ENCODE measurements at regions not wholly inside any gene's neighbourhood (a gene's known extent, or its start where the extent isn't known, plus 50 kb on each side); places are given as distances from the start of the nearest gene placed in this dataset.
A peak's percentile ranks its signal among the peaks of the same experiment; 100 is the strongest.

DNA sequence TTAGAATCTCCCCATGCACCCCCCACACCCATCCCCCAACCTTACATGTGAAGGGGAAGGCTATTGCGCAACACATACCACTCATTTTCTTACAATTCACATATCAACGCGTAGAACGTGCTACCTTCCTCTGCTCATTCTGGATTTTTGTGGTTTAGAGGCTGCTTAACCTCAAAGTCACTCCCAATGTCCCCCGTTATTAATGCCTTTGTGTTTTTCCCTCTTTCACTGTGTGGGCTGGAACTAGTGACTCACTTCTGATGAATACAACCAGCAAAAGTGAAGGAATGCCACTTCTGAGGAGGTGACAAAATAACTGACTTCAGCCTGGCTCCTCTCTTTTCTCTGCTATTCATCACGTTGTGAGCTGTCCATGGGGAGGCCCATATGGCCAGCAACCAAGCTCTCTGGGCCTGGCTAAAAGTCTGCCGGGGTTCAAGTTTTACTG lies 342.5 kb upstream of the NXPH2 start:
- TF ChIP-seq, protein P1, sequence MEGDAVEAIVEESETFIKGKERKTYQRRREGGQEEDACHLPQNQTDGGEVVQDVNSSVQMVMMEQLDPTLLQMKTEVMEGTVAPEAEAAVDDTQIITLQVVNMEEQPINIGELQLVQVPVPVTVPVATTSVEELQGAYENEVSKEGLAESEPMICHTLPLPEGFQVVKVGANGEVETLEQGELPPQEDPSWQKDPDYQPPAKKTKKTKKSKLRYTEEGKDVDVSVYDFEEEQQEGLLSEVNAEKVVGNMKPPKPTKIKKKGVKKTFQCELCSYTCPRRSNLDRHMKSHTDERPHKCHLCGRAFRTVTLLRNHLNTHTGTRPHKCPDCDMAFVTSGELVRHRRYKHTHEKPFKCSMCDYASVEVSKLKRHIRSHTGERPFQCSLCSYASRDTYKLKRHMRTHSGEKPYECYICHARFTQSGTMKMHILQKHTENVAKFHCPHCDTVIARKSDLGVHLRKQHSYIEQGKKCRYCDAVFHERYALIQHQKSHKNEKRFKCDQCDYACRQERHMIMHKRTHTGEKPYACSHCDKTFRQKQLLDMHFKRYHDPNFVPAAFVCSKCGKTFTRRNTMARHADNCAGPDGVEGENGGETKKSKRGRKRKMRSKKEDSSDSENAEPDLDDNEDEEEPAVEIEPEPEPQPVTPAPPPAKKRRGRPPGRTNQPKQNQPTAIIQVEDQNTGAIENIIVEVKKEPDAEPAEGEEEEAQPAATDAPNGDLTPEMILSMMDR (IDR thresholded peaks at IDR 0.05): no peak
- no peak for TF ChIP-seq REST (IDR thresholded peaks at IDR 0.05; ENCODE audit: insufficient read depth in 1 of 2, low read depth in 2 of 2, low read length in 1 of 2)
- POLR2A ChIA-PET: no interaction called here
- no peaks in the 10 kb centered on the region; the same call in 1 of the 2 replicates for H3K9me3 ChIP-seq (ENCODE audit: control insufficient read depth, insufficient read depth, low read depth, low read length)
- H3K4me1 ChIP-seq (ENCODE audit: control insufficient read depth, insufficient read depth, low read length): no peaks in the 10 kb centered on the region
- H3K4me3 ChIP-seq (ENCODE audit: low read depth in 2 of 2, low read length in 2 of 2): no peak overlapping the region
- CTCF ChIA-PET: no interaction called here
- no peak overlapping the region for H3K27ac ChIP-seq (ENCODE audit: low read length)
- in situ Hi-C loops (cut with HindIII; ENCODE audit: low pct_unique_long_range_greater_than_20kb, low sequenced_read_pairs) (no loop called here), intact Hi-C loops (cut with micrococcal nuclease; ENCODE audit: unreplicated experiment) (no loop called here)
- no peak for ATAC-seq
- no TSS peak for BruUV-seq (replicated peaks)
- no peaks in the 10 kb centered on the region for H3K27me3 ChIP-seq (ENCODE audit: control insufficient read depth, insufficient read depth, low read length)
- peak; percentile 4 for DNase-seq (ENCODE audit: low read depth, low spot score)
- H3K36me3 ChIP-seq (ENCODE audit: control insufficient read depth, insufficient read depth, low read length): no peaks in the 10 kb centered on the region

DNA sequence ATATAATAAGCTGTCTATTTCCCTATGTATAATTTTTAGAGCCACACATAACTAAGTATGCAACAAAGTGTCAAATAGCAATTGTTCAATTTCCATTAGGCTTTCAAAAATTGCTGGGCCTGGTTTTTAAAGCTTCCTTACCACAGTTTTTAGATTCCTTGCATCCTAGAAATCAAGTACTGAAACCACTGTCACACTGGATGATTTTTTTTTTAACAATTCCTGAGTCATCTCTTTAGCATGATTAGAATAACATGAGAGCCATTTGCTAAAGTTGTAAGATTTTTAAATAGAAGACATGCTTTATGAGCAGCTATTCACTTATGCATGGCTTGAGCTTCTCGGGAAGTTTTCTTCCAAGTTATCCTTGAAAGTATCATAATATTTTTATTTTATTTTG lies 319.5 kb upstream of the NXPH2 start:
- intact Hi-C loops (cut with micrococcal nuclease; ENCODE audit: unreplicated experiment) (no loop called here), in situ Hi-C loops (cut with HindIII; ENCODE audit: low pct_unique_long_range_greater_than_20kb, low sequenced_read_pairs) (no loop called here)
- CTCF ChIA-PET: no interaction called here
- Histone ChIP-seq H3K27me3 (ENCODE audit: control insufficient read depth, insufficient read depth, low read length) (no peaks in the 10 kb centered on the region), H3K4me3 (ENCODE audit: low read depth in 2 of 2, low read length in 2 of 2) (no peak overlapping the region), H3K27ac (ENCODE audit: low read length) (no peak overlapping the region), H3K4me1 (ENCODE audit: control insufficient read depth, insufficient read depth, low read length) (no peaks in the 10 kb centered on the region), H3K36me3 (ENCODE audit: control insufficient read depth, insufficient read depth, low read length) (no peaks in the 10 kb centered on the region), H3K9me3 (ENCODE audit: control insufficient read depth, insufficient read depth, low read depth, low read length) (no peaks in the 10 kb centered on the region)
- BruUV-seq (replicated peaks): no TSS peak
- ATAC-seq (no peak), DNase-seq (ENCODE audit: low read depth, low spot score) (no peak)
- POLR2A ChIA-PET: no interaction called here
- TF ChIP-seq SIN3A (IDR thresholded peaks at IDR 0.05; ENCODE audit: borderline replicate concordance, insufficient read depth, low read depth, low read length) (no peak), TCF7L2 (IDR thresholded peaks at IDR 0.05; ENCODE audit: low read depth, low read length) (no peak), POLR2AphosphoS5 (IDR thresholded peaks at IDR 0.05; ENCODE audit: low read depth, low read length) (no peak), REST (IDR thresholded peaks at IDR 0.05; ENCODE audit: insufficient read depth in 1 of 2, low read depth in 2 of 2, low read length in 1 of 2) (no peak)
- TF ChIP-seq, protein P1 (IDR thresholded peaks at IDR 0.05): no peak
